GM18870 (cell line): ENCODE measurements at regions not wholly inside any gene's neighbourhood (a gene's known extent, or its start where the extent isn't known, plus 50 kb on each side); places are given as distances from the start of the nearest gene placed in this dataset.

ENCODE experiments used
- ATAC-seq: cut with Tn5 transposase; IDR thresholded peaks from one replicate; pipeline ENCODE4 v1.9.1; 2021; ENCODE audit warnings: moderate library complexity; ENCODE audit not compliant: unreplicated experiment

GRCh38 chr6:19128701-19129100 lies 708.5 kb upstream of the ID4 start:
- ATAC-seq = no peak

GRCh38 chr6:19135706-19136105 lies 701.5 kb upstream of the ID4 start:
- no peak for ATAC-seq

GRCh38 chr6:19137505-19137904 lies 699.7 kb upstream of the ID4 start:
- no peak for ATAC-seq

GRCh38 chr6:19142275-19142674 lies 694.9 kb upstream of the ID4 start:
- ATAC-seq = no peak

- ATAC-seq = no peak
Observed at GRCh38 chr6:19150307-19150706, 686.9 kb upstream of the ID4 start.

GRCh38 chr6:19153270-19153980 lies 683.7 kb upstream of the ID4 start:
- ATAC-seq = no peak

- ATAC-seq = no peak
Observed at GRCh38 chr6:19153981-19154295, 683.2 kb upstream of the ID4 start.

GRCh38 chr6:19156443-19156842 lies 680.7 kb upstream of the ID4 start:
- ATAC-seq = no peak

GRCh38 chr6:19157486-19157885 lies 679.7 kb upstream of the ID4 start:
- ATAC-seq = no peak

GRCh38 chr6:19158586-19158985 lies 678.6 kb upstream of the ID4 start:
- no peak for ATAC-seq

- no peak for ATAC-seq
Observed at GRCh38 chr6:19159089-19159488, 678.1 kb upstream of the ID4 start.

- ATAC-seq = no peak
Observed at GRCh38 chr6:19159561-19159960, 677.6 kb upstream of the ID4 start.

- ATAC-seq = no peak
Observed at GRCh38 chr6:19160081-19160730, 677.0 kb upstream of the ID4 start.

- no peak for ATAC-seq
Observed at GRCh38 chr6:19167251-19167650, 669.9 kb upstream of the ID4 start.

- ATAC-seq = no peak
Observed at GRCh38 chr6:19169366-19169765, 667.8 kb upstream of the ID4 start.

GRCh38 chr6:19175023-19175422 lies 662.1 kb upstream of the ID4 start:
- no peak for ATAC-seq

GRCh38 chr6:19180348-19181072 lies 656.7 kb upstream of the ID4 start:
- no peak for ATAC-seq

- no peak for ATAC-seq
Observed at GRCh38 chr6:19181211-19181610, 656.0 kb upstream of the ID4 start.

- ATAC-seq = no peak
Observed at GRCh38 chr6:19193624-19194023, 643.5 kb upstream of the ID4 start.

- no peak for ATAC-seq
Observed at GRCh38 chr6:19204445-19204844, 632.7 kb upstream of the ID4 start.

GRCh38 chr6:19205076-19205475 lies 632.1 kb upstream of the ID4 start:
- ATAC-seq = no peak

- no peak for ATAC-seq
Observed at GRCh38 chr6:19209202-19209601, 628.0 kb upstream of the ID4 start.
